ENCODE measurements at regions not wholly inside any gene's neighbourhood (a gene's known extent, or its start where the extent isn't known, plus 50 kb on each side); places are given as distances from the start of the nearest gene placed in this dataset.

DNA sequence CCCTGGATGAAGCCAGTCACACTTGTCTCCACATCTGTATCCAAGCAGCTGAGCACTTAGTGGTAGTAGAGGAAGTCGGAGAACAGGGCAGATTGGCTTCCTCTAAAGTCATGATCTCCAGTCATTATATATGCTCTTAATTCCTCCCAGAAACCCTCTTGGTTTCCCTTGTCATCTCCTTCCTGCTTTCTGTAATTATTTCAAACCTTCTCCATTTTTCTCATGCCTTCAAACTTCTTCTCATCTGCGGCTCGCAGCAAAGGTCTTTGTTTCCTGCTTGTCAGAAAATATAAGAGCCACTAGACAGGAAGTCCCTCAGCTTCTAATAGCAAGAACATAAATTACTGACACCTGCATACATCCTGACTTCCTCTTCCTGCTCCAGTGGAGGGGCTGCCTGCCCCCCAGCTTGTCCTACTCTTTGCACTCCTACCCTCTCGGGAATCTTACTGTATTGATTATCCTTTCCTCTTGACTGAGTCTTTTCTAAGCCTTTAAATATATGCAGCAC, 124.6 kb upstream of the NGF start:
- DNase-seq: no peak
- Histone ChIP-seq H3K36me3 (ENCODE audit: control insufficient read depth in 1 of 2, insufficient read depth in 2 of 2, low read depth in 1 of 2, low read length in 2 of 2) (no peaks in the 10 kb centered on the region), H2AK5ac (ENCODE audit: low read length, severe bottlenecking) (no peak overlapping the region), H3K4ac (ENCODE audit: low read depth in 1 of 2, low read length in 2 of 2) (no peak overlapping the region), H3K23ac (ENCODE audit: low read length in 2 of 2) (no peak overlapping the region), H3K18ac (ENCODE audit: low read depth in 1 of 2, low read length in 2 of 2) (no peak overlapping the region), H3K4me3 (ENCODE audit: insufficient read depth in 1 of 2, low read depth in 1 of 2, low read length in 2 of 2) (no peak overlapping the region), H3K9me3 (ENCODE audit: control insufficient read depth, low read length) (no peaks in the 10 kb centered on the region), H3K27ac (ENCODE audit: low read length, poor library complexity, severe bottlenecking) (no peak overlapping the region), H2AFZ (ENCODE audit: low read depth, low read length) (no peak overlapping the region), H3K14ac (ENCODE audit: low read length in 2 of 2) (no peak overlapping the region), H4K8ac (ENCODE audit: low read length) (no peak overlapping the region), H4K91ac (ENCODE audit: low read length) (no peak overlapping the region), H3K4me1 (ENCODE audit: control insufficient read depth, insufficient read depth, low read depth, low read length) (no peaks in the 10 kb centered on the region), H2BK120ac (ENCODE audit: low read depth, low read length) (no peak overlapping the region), H2BK12ac (ENCODE audit: low read length in 2 of 2) (no peak overlapping the region), H2BK15ac (ENCODE audit: low read depth, poor library complexity, severe bottlenecking) (no peak overlapping the region), H3K79me1 (replicated peaks; ENCODE audit: low read length, poor library complexity, severe bottlenecking) (no peaks in the 10 kb centered on the region), H2BK5ac (ENCODE audit: low read depth, low read length, poor library complexity, severe bottlenecking) (no peak overlapping the region), H3K27me3 (ENCODE audit: control insufficient read depth in 1 of 2, insufficient read depth in 1 of 2, low read length in 2 of 2) (no peaks in the 10 kb centered on the region), H3K9ac (ENCODE audit: low read length) (no peak overlapping the region), H3K4me2 (ENCODE audit: low read length, poor library complexity, severe bottlenecking) (no peak overlapping the region)
- WGBS: 76% methylated on average over 4 of the region's 4 CpGs

DNA sequence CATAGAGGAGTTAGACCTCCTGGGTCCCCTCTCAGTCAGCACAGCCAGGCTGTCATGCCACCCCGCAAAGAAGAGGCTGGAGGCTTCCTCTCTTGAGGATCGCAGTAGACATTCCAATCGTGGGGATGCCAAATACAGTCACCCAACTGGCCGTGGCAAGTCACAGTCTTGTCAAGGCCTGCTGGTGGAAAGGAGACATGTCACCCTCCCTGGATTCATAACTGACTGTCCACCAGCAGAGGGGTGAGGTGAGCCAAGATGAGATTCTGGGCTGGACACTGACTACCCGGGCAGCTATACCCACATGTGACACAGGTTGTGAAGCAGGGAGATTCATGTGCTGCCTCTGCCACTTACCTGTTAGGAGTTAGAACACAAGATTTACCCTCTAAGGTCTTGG, 123.5 kb upstream of the NGF start:
- Histone ChIP-seq H3K27ac (ENCODE audit: low read length, poor library complexity, severe bottlenecking) (no peak overlapping the region), H3K23ac (ENCODE audit: low read length in 2 of 2) (no peak overlapping the region), H3K18ac (ENCODE audit: low read depth in 1 of 2, low read length in 2 of 2) (no peak overlapping the region), H3K4me2 (ENCODE audit: low read length, poor library complexity, severe bottlenecking) (no peak overlapping the region), H2BK12ac (ENCODE audit: low read length in 2 of 2) (no peak overlapping the region), H3K36me3 (ENCODE audit: control insufficient read depth in 1 of 2, insufficient read depth in 2 of 2, low read depth in 1 of 2, low read length in 2 of 2) (no peaks in the 10 kb centered on the region), H3K14ac (ENCODE audit: low read length in 2 of 2) (no peak overlapping the region), H3K4me1 (ENCODE audit: control insufficient read depth, insufficient read depth, low read depth, low read length) (peaks cover 4% of the 10 kb centered on the region), H3K4me3 (ENCODE audit: insufficient read depth in 1 of 2, low read depth in 1 of 2, low read length in 2 of 2) (no peak overlapping the region), H2AK5ac (ENCODE audit: low read length, severe bottlenecking) (no peak overlapping the region), H2BK15ac (ENCODE audit: low read depth, poor library complexity, severe bottlenecking) (no peak overlapping the region), H2BK5ac (ENCODE audit: low read depth, low read length, poor library complexity, severe bottlenecking) (no peak overlapping the region), H3K79me1 (replicated peaks; ENCODE audit: low read length, poor library complexity, severe bottlenecking) (no peaks in the 10 kb centered on the region), H4K91ac (ENCODE audit: low read length) (no peak overlapping the region), H3K27me3 (ENCODE audit: control insufficient read depth in 1 of 2, insufficient read depth in 1 of 2, low read length in 2 of 2) (no peaks in the 10 kb centered on the region), H2BK120ac (ENCODE audit: low read depth, low read length) (no peak overlapping the region), H3K4ac (ENCODE audit: low read depth in 1 of 2, low read length in 2 of 2) (no peak overlapping the region), H2AFZ (ENCODE audit: low read depth, low read length) (no peak overlapping the region), H3K9ac (ENCODE audit: low read length) (no peak overlapping the region), H4K8ac (ENCODE audit: low read length) (no peak overlapping the region), H3K9me3 (ENCODE audit: control insufficient read depth, low read length) (no peaks in the 10 kb centered on the region)
- WGBS: 92% methylated on average over 5 of the region's 5 CpGs
- DNase-seq: no peak

DNA sequence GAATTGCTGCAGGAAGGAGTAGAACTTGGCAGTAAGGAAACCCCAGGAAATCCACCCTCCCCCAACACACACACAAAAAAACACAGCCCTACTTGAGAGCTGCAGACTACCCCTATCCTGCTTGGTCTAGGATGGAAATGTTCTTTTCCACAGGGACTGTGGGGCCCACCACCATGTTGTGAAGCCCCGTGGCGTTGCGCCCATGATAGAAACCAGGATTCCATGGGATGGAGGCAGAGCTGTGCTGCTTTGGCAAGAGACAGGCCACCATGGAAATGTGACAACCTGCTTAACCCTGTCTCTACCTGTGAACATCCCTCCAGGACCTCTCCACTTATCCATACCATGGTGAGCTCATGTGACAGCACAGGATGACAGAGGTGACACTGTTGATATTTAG, 121.1 kb upstream of the NGF start:
- DNase-seq: no peak
- Histone ChIP-seq H3K79me1 (replicated peaks; ENCODE audit: low read length, poor library complexity, severe bottlenecking) (no peaks in the 10 kb centered on the region), H3K36me3 (ENCODE audit: control insufficient read depth in 1 of 2, insufficient read depth in 2 of 2, low read depth in 1 of 2, low read length in 2 of 2) (no peaks in the 10 kb centered on the region), H3K23ac (ENCODE audit: low read length in 2 of 2) (no peak overlapping the region), H2BK12ac (ENCODE audit: low read length in 2 of 2) (no peak overlapping the region), H3K14ac (ENCODE audit: low read length in 2 of 2) (no peak overlapping the region), H2BK5ac (ENCODE audit: low read depth, low read length, poor library complexity, severe bottlenecking) (no peak overlapping the region), H2BK15ac (ENCODE audit: low read depth, poor library complexity, severe bottlenecking) (no peak overlapping the region), H3K9ac (ENCODE audit: low read length) (no peak overlapping the region), H2BK120ac (ENCODE audit: low read depth, low read length) (no peak overlapping the region), H4K91ac (ENCODE audit: low read length) (no peak overlapping the region), H3K4me1 (ENCODE audit: control insufficient read depth, insufficient read depth, low read depth, low read length) (peaks cover 5% of the 10 kb centered on the region), H2AFZ (ENCODE audit: low read depth, low read length) (no peak overlapping the region), H3K18ac (ENCODE audit: low read depth in 1 of 2, low read length in 2 of 2) (no peak overlapping the region), H3K4me3 (ENCODE audit: insufficient read depth in 1 of 2, low read depth in 1 of 2, low read length in 2 of 2) (no peak overlapping the region), H3K4ac (ENCODE audit: low read depth in 1 of 2, low read length in 2 of 2) (no peak overlapping the region), H2AK5ac (ENCODE audit: low read length, severe bottlenecking) (no peak overlapping the region), H3K4me2 (ENCODE audit: low read length, poor library complexity, severe bottlenecking) (no peak overlapping the region), H3K9me3 (ENCODE audit: control insufficient read depth, low read length) (no peaks in the 10 kb centered on the region), H3K27me3 (ENCODE audit: control insufficient read depth in 1 of 2, insufficient read depth in 1 of 2, low read length in 2 of 2) (no peaks in the 10 kb centered on the region), H3K27ac (ENCODE audit: low read length, poor library complexity, severe bottlenecking) (no peak overlapping the region), H4K8ac (ENCODE audit: low read length) (no peak overlapping the region)
- 85% methylated on average over 3 of the region's 3 CpGs for WGBS

DNA sequence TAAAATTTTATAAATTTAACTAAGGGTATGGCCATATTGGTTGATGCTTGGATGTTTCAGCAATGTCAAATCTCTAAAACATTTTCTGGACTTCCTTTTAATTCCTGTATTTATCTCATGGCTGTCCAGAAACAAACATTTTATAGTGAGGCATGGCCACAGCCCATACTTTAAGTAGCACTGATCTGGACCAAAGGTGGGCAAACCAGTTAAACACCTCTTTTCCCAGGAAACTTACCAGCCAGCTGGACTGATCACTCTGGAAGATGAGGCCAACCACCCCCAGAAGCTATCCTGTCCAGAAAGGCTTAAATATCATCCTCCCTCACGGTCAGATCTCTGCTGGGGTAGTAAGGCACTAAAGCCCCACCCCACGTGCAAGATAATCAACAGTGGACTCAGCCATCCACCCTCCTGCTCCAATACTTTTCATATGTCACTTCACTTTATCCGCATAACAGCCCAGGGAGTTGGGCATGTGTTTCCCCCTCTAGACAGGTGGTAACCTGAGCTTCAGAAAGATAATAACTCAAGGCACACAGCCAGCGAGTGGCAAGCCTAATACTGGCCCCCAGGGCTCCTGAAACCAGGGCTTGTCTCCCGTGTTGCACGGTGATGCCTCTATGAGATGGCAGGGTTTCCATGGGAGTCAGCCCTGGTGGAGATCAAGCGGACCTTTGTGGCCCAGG, 120.5 kb upstream of the NGF start:
- Histone ChIP-seq H2BK12ac (ENCODE audit: low read length in 2 of 2) (no peak overlapping the region), H3K18ac (ENCODE audit: low read depth in 1 of 2, low read length in 2 of 2) (no peak overlapping the region), H2AFZ (ENCODE audit: low read depth, low read length) (no peak overlapping the region), H2BK15ac (ENCODE audit: low read depth, poor library complexity, severe bottlenecking) (no peak overlapping the region), H3K27me3 (ENCODE audit: control insufficient read depth in 1 of 2, insufficient read depth in 1 of 2, low read length in 2 of 2) (no peaks in the 10 kb centered on the region), H2BK120ac (ENCODE audit: low read depth, low read length) (no peak overlapping the region), H3K4me2 (ENCODE audit: low read length, poor library complexity, severe bottlenecking) (no peak overlapping the region), H3K4me1 (ENCODE audit: control insufficient read depth, insufficient read depth, low read depth, low read length) (peaks cover 5% of the 10 kb centered on the region), H3K4ac (ENCODE audit: low read depth in 1 of 2, low read length in 2 of 2) (no peak overlapping the region), H3K27ac (ENCODE audit: low read length, poor library complexity, severe bottlenecking) (no peak overlapping the region), H3K4me3 (ENCODE audit: insufficient read depth in 1 of 2, low read depth in 1 of 2, low read length in 2 of 2) (no peak overlapping the region), H4K91ac (ENCODE audit: low read length) (no peak overlapping the region), H3K14ac (ENCODE audit: low read length in 2 of 2) (no peak overlapping the region), H3K23ac (ENCODE audit: low read length in 2 of 2) (no peak overlapping the region), H4K8ac (ENCODE audit: low read length) (no peak overlapping the region), H3K79me1 (replicated peaks; ENCODE audit: low read length, poor library complexity, severe bottlenecking) (no peaks in the 10 kb centered on the region), H3K9ac (ENCODE audit: low read length) (no peak overlapping the region), H2BK5ac (ENCODE audit: low read depth, low read length, poor library complexity, severe bottlenecking) (no peak overlapping the region), H3K9me3 (ENCODE audit: control insufficient read depth, low read length) (no peaks in the 10 kb centered on the region), H3K36me3 (ENCODE audit: control insufficient read depth in 1 of 2, insufficient read depth in 2 of 2, low read depth in 1 of 2, low read length in 2 of 2) (no peaks in the 10 kb centered on the region), H2AK5ac (ENCODE audit: low read length, severe bottlenecking) (no peak overlapping the region)
- WGBS: 85% methylated on average over 6 of the region's 7 CpGs
- no peak for DNase-seq

Data from mesenchymal stem cell (in vitro differentiated cells and primary cell).